Large intestine (tissue), 3 donors: ENCODE measurements at regions not wholly inside any gene's neighbourhood (a gene's known extent, or its start where the extent isn't known, plus 50 kb on each side); places are given as distances from the start of the nearest gene placed in this dataset.
A peak's percentile ranks its signal among the peaks of the same experiment; 100 is the strongest.

Experiments used
- DNase-seq, 2 donors: peaks; one replicate each; pipeline versions ENCODE4 v3.0.0 to v3.0.0-alpha.2; 2013
- H3K27ac ChIP-seq: one replicate; pipeline ENCODE4 v1.5.1; 2013; ENCODE audit warnings: low read length
- H3K27me3 ChIP-seq: 2 replicates; pipeline ENCODE4 v1.6.1; 2013; ENCODE audit warnings: low read length; ENCODE audit not compliant: control insufficient read depth, insufficient read depth
- H3K36me3 ChIP-seq: 2 replicates; pipeline ENCODE4 v1.6.1; 2013; ENCODE audit warnings: low read length; ENCODE audit not compliant: control insufficient read depth, insufficient read depth
- H3K4me1 ChIP-seq: one replicate; pipeline ENCODE4 v1.6.1; 2013; ENCODE audit warnings: low read length; ENCODE audit not compliant: control insufficient read depth, insufficient read depth
- H3K4me3 ChIP-seq: one replicate; pipeline ENCODE4 v1.5.1; 2013; ENCODE audit warnings: low read length
- H3K9me3 ChIP-seq: one replicate; pipeline ENCODE4 v1.6.1; 2013; ENCODE audit warnings: mild to moderate bottlenecking, low read depth, low read length, moderate library complexity; ENCODE audit not compliant: control insufficient read depth
- whole genome bisulfite sequencing: methylation state at CpG from one replicate; pipeline ENCODE4 v1.1.5; 2013; ENCODE audit warnings: low lambda C conversion rate; ENCODE audit not compliant: insufficient coverage; 5-methylcytosine and 5-hydroxymethylcytosine counted together

- Histone ChIP-seq H3K27me3 (no peaks in the 10 kb centered on the region), H3K27ac (no peak overlapping the region), H3K9me3 (peaks cover 7% of the 10 kb centered on the region), H3K4me1 (no peaks in the 10 kb centered on the region), H3K36me3 (no peaks in the 10 kb centered on the region), H3K4me3 (no peak overlapping the region)
- no CpG with 5 or more reads among the region's 6 CpGs for WGBS
- DNase-seq, result no peak
Observed at GRCh38 chr11:69348414-69349235, 54.7 kb downstream of the MYEOV start.

GRCh38 chr11:69350040-69350439, 56.1 kb downstream of the MYEOV start:
- DNase-seq, result no peak
- WGBS, result 86% methylated on average over 1 of the region's 1 CpG
- Histone ChIP-seq H3K27me3 (no peaks in the 10 kb centered on the region), H3K4me1 (no peaks in the 10 kb centered on the region), H3K4me3 (no peak overlapping the region), H3K9me3 (peaks cover 7% of the 10 kb centered on the region), H3K27ac (no peak overlapping the region), H3K36me3 (no peaks in the 10 kb centered on the region)

GRCh38 chr11:69350596-69350995, 56.6 kb downstream of the MYEOV start:
- Histone ChIP-seq H3K27me3 (no peaks in the 10 kb centered on the region), H3K27ac (no peak overlapping the region), H3K4me3 (no peak overlapping the region), H3K36me3 (no peaks in the 10 kb centered on the region), H3K9me3 (peaks cover 7% of the 10 kb centered on the region), H3K4me1 (no peaks in the 10 kb centered on the region)
- no peak for DNase-seq

GRCh38 chr11:69351460-69351859, 57.5 kb downstream of the MYEOV start:
- Histone ChIP-seq H3K36me3 (no peaks in the 10 kb centered on the region), H3K4me1 (no peaks in the 10 kb centered on the region), H3K4me3 (no peak overlapping the region), H3K27ac (no peak overlapping the region), H3K27me3 (no peaks in the 10 kb centered on the region), H3K9me3 (peaks cover 7% of the 10 kb centered on the region)
- no peak for DNase-seq

GRCh38 chr11:69352166-69352565, 58.2 kb downstream of the MYEOV start:
- H3K27me3 ChIP-seq, result no peaks in the 10 kb centered on the region
- peaks cover 7% of the 10 kb centered on the region for H3K9me3 ChIP-seq
- DNase-seq, result no peak
- 80% methylated on average over 1 of the region's 2 CpGs for WGBS
- H3K27ac ChIP-seq, result no peak overlapping the region
- no peaks in the 10 kb centered on the region for H3K36me3 ChIP-seq
- no peaks in the 10 kb centered on the region for H3K4me1 ChIP-seq
- no peak overlapping the region for H3K4me3 ChIP-seq

- Histone ChIP-seq H3K4me3 (no peak overlapping the region), H3K27ac (no peak overlapping the region), H3K9me3 (peaks cover 7% of the 10 kb centered on the region), H3K4me1 (no peaks in the 10 kb centered on the region), H3K36me3 (no peaks in the 10 kb centered on the region), H3K27me3 (no peaks in the 10 kb centered on the region)
- DNase-seq, result peak in 1 of 2 donors; percentile 51
- WGBS, result 80% methylated on average over 1 of the region's 2 CpGs
Observed at GRCh38 chr11:69352715-69353319, 58.9 kb downstream of the MYEOV start.

GRCh38 chr11:69353696-69354544, 60.0 kb downstream of the MYEOV start:
- no peak for DNase-seq
- H3K4me3 ChIP-seq, result no peak overlapping the region
- no CpG with 5 or more reads among the region's 20 CpGs for WGBS
- H3K4me1 ChIP-seq, result no peaks in the 10 kb centered on the region
- H3K27ac ChIP-seq, result no peak overlapping the region
- H3K27me3 ChIP-seq, result no peaks in the 10 kb centered on the region
- no peaks in the 10 kb centered on the region for H3K36me3 ChIP-seq
- H3K9me3 ChIP-seq, result peaks cover under 1% of the 10 kb centered on the region

GRCh38 chr11:69354545-69354897, 60.6 kb downstream of the MYEOV start:
- Histone ChIP-seq H3K9me3 (no peaks in the 10 kb centered on the region), H3K36me3 (no peaks in the 10 kb centered on the region), H3K27me3 (no peaks in the 10 kb centered on the region), H3K27ac (no peak overlapping the region), H3K4me3 (no peak overlapping the region), H3K4me1 (no peaks in the 10 kb centered on the region)
- DNase-seq, result no peak
- WGBS, result 100% methylated on average over 1 of the region's 2 CpGs

- no peaks in the 10 kb centered on the region for H3K4me1 ChIP-seq
- no peak overlapping the region for H3K27ac ChIP-seq
- DNase-seq, result no peak
- H3K27me3 ChIP-seq, result no peaks in the 10 kb centered on the region
- H3K9me3 ChIP-seq, result no peaks in the 10 kb centered on the region
- WGBS, result no CpG with 5 or more reads among the region's 10 CpGs
- H3K36me3 ChIP-seq, result no peaks in the 10 kb centered on the region
- no peak overlapping the region for H3K4me3 ChIP-seq
Observed at GRCh38 chr11:69355346-69355940, 61.5 kb downstream of the MYEOV start.

- Histone ChIP-seq H3K4me1 (no peaks in the 10 kb centered on the region), H3K27ac (no peak overlapping the region), H3K4me3 (no peak overlapping the region), H3K27me3 (no peaks in the 10 kb centered on the region), H3K9me3 (no peaks in the 10 kb centered on the region), H3K36me3 (no peaks in the 10 kb centered on the region)
- DNase-seq, result no peak
- 72% methylated on average over 2 of the region's 8 CpGs for whole genome bisulfite sequencing
Observed at GRCh38 chr11:69355959-69356702, 62.2 kb downstream of the MYEOV start.
